ENCODE measurements at regions not wholly inside any gene's neighbourhood (a gene's known extent, or its start where the extent isn't known, plus 50 kb on each side); places are given as distances from the start of the nearest gene placed in this dataset.

DNA sequence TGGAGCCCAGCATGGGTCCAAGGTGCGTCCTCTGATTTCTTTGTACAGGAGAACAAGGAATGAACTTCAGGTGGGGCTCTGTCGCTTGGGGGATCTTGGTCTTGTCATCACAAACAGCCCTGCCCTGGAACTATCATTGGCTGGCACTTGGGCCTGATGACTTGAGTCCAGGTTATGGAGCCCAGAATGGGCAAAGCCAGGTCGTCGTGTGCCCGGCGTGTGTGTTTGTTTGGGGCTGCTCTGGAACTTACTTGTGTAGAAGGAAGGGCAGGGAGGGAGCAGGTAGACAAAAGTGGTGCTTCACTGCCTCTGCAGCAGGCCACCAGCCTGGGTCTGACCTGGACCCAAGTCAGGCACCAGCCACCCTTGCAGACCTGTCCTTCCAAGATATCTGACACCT, 306.3 kb upstream of the HS6ST1 start:
- no peak for DNase-seq

DNA sequence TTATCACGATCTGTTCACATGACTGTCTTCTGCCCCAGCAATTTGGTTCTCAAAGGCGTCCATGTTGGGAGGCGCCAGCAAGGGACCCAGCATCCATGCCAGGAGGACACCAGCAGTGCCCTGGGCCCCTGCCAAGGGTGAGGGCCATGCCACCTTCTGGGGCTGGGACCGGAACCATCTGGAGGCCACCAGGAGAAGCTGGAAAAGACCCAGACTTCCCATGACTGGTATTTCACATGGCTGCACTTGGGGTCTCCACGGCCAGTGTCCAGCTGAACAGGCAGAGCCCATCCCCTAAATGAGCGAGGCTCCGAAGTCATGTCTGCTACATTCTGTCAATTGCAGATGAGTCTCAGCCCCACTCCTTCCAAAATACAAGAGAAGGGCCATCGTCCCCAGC, 306.8 kb upstream of the HS6ST1 start:
- DNase-seq = no peak

GRCh38 chr2:128625963-128626759, 307.5 kb upstream of the HS6ST1 start:
- DNase-seq = no peak

GRCh38 chr2:128626760-128627511, 308.3 kb upstream of the HS6ST1 start:
- peak in 11 of 58 donors; percentile 11 to 57 (median 35) for DNase-seq

DNA sequence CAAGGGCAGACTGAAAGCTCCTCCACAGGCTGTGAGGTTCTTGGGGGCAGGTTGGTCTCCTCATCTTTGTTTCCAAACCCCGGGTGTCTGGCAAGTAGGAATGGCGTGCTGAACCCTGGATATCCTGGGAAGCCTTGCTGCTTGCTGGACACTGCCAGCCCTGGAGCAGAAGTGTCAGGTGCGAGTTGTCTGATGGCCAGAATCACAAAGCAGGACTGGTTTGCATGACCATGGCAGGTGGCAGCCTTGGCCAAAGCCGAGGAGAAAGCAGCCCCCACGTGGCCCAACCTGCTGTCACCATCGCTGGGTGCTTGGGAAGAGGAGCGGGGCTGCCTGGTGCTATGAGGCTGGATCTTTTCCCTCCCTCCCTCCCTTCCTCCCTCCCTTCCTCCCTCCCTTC, 309.5 kb upstream of the HS6ST1 start:
- no peak for DNase-seq

- DNase-seq = no peak
These were observed 310.3 kb upstream of the HS6ST1 start for GRCh38 chr2:128628996-128629395.

GRCh38 chr2:128630974-128631697, 312.5 kb upstream of the HS6ST1 start:
- DNase-seq = no peak

GRCh38 chr2:128631698-128632500, 313.2 kb upstream of the HS6ST1 start:
- DNase-seq = no peak

DNA sequence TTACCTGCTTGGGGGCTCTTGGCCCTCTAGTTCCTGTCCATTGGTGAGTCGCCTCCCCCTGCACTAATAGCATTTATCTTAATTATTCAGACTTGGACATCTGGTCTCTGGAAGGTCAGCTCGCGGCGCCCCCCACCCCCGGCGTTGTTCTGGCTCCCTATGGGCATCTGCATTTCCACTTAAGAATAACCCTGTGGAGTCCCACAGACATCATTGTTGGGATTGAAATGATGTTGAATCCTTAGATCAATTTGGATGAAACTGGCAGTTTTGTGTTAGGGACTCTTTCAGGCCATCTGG, 313.8 kb upstream of the HS6ST1 start:
- DNase-seq = no peak

DNA sequence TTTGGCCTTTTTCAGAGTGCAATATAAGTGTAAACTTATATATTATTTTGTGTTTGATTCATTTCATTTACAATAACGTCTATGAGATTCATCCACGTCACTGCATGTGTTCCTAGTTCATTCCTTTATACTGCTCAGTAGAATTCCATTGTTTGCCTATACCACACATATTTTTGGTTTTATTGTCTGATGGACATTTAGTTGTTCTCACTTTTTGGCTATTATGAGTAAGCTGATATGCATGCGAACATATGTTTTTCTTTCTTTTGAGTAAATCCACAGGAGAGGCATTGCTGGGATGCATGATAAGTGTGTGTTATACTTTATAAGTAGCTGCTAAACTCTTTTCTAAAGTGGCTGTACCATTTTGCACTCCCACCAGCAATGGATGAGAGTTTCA, 314.8 kb upstream of the HS6ST1 start:
- no peak for DNase-seq

DNA sequence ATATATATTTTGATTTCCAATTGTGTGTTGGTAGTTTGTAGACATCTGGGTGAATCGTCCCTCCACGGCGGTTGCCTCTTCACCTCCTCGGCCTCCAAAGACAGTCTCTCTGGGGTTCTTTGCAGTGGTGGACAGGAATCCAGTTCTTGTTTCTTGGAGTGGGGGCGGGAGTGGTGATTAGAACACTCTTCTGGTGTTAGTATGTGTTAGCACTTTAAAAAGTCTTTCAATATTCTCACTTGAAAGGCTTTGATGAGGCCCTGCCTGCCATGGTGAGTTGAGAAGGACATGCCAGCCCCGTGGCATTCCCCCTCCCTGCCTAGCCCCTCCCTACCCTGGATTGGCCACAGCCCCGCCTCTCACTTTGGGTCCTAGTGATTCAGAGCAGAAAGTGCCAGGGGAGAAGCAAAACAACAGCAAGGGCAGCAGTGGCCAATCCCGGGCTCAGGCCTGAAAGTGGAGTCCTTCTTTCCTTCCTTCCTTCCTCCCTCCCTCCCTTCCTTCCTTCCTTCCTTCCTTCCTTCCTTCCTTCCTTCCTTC, 316.8 kb upstream of the HS6ST1 start:
- peak in 1 of 58 donors; percentile 22 for DNase-seq

DNA sequence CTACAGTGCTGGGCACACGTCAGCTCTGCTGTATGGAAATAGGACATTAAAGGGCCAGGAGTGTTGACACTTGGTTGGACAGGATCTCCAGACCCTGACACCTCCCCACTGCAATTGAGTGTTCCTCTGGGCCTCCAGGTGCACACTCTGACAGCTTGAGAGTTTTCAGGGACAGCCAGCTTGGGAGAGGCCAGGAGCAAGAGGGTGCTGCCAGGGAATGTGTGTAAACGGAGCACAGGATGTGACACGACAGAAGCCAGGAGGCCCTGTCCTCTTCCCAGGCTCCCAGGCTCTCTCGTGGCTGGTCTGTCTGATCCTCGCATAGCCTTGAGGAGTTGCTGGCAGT, 318.1 kb upstream of the HS6ST1 start:
- DNase-seq = no peak

GRCh38 chr2:128637481-128638155, 318.9 kb upstream of the HS6ST1 start:
- DNase-seq = no peak

GRCh38 chr2:128638341-128639119, 319.9 kb upstream of the HS6ST1 start:
- peak in 43 of 58 donors; percentile 19 to 89 (median 54) for DNase-seq

DNA sequence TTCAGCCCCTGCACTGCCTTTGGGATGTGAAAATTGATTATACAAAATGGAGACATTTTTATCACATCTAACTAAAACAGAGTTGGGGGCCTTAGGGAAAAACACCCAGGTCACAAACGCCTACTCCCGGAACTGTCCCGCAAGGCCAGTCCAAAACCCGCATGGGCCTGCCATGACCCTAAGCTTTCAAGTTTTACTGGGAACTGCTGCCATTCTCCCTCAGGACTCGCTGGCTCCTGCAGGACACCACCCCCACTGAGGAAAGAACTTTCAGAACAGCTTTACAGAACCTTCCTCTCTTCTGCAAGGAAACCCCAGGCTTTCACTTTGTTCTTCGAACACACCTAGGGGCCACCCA, 320.4 kb upstream of the HS6ST1 start:
- DNase-seq = peak in 5 of 58 donors; percentile 54 to 76 (median 64)

DNA sequence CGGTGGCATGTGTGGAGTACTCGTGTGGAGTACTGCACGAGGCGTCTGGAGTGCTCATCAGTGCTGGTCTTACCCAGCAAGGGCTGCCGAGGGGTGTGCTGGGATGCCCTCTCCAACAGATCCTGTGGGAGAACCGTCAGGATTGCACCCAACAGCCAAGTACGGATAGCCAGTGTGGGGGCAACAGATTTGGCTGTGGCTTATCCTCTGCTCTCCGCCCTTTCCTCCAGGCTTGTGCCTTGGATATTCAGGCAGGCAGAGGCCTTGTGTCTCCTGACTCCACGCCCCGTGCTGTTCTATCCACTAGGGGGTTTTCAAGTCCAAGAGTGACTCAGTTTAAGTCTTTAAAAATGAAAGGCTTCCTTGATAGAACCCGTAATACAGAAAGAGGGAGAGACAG, 321.0 kb upstream of the HS6ST1 start:
- no peak for DNase-seq

GRCh38 chr2:128640166-128640844, 321.6 kb upstream of the HS6ST1 start:
- no peak for DNase-seq

- no peak for DNase-seq
These were observed 322.2 kb upstream of the HS6ST1 start for GRCh38 chr2:128640845-128641360.
